ENCODE measurements at regions not wholly inside any gene's neighbourhood (a gene's known extent, or its start where the extent isn't known, plus 50 kb on each side); places are given as distances from the start of the nearest gene placed in this dataset.

DNA sequence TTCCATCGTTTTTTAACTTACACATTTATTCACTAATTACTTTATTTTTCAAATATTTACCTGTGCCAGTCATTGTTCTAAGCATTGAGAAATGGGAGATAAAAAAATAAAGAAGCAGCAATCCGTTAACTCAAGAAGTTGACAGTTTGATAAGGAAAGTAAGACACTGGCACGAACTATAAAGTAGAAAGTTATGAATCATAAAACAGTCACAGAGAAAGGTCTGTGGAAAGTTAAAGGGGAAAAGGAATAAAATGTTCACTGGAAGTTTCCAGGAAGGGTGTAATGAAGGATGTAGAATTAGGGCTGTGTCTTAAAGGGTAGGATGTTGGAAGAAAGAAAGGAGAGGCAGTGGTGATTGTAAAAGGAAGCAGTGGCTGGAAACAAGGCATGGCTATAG is 118.9 kb downstream of the RDH14 start:
- no peaks in the 10 kb centered on the region for H3K9me3 Mint-ChIP-seq

DNA sequence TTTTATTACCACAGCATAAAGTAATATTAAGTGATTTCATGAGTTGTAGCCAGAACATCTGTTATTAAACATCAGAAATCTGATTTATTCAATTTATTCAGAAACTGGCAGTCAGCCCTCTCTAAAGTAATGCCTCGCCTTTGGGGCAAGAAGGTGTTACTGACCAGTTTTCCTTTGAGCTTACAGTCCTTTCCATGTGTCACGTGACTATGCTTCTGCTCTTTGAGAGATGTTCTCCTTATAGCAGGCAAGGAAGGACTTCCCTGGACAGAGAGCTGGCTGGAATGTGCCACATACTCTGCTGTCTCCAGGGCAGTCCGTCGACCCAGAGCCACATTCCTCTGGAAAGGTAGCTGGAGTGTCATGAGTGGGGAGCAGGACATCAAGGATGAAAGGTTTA is 119.7 kb downstream of the RDH14 start:
- no peak overlapping the region for H3K4me3 Mint-ChIP-seq
- H3K36me3 Mint-ChIP-seq = no peaks in the 10 kb centered on the region
- H3K27me3 Mint-ChIP-seq = peaks cover 33% of the 10 kb centered on the region
- H3K9me3 Mint-ChIP-seq = no peaks in the 10 kb centered on the region
- no peak for ATAC-seq
- H3K4me1 Mint-ChIP-seq = no peaks in the 10 kb centered on the region
- no peak overlapping the region for H3K27ac Mint-ChIP-seq

More for the DNA sequence above, 118.9 kb downstream of the RDH14 start:
- H3K36me3 Mint-ChIP-seq = no peaks in the 10 kb centered on the region
- no peaks in the 10 kb centered on the region for H3K4me1 Mint-ChIP-seq
- no peak for ATAC-seq
- peaks cover 33% of the 10 kb centered on the region for H3K27me3 Mint-ChIP-seq
- no peak overlapping the region for H3K4me3 Mint-ChIP-seq
- no peak overlapping the region for H3K27ac Mint-ChIP-seq

- H3K36me3 Mint-ChIP-seq = no peaks in the 10 kb centered on the region
Observed at GRCh38 chr2:18440141-18440661, 120.3 kb downstream of the RDH14 start.

DNA sequence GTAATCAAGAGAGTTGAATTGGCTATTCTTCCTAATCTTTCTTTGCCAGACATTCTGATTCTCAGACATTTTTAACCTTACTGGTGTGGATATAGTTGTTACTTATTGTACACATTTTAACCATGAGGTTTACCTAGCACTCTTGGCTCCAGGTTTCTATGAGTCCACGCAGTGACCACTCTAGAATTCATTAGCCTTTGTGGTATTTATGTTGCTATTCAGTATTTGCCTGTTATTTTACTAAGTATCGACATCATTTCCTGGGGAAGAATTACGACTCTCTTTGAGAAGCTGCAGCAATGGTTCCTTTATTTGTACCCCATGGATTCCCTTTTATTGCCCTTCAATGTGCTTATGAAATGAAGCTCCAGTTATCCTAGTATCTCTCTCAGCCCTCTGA is 120.7 kb downstream of the RDH14 start:
- Mint-ChIP-seq H3K36me3 (no peaks in the 10 kb centered on the region), H3K27ac (no peak overlapping the region), H3K4me1 (no peaks in the 10 kb centered on the region), H3K9me3 (no peaks in the 10 kb centered on the region), H3K4me3 (no peak overlapping the region), H3K27me3 (peaks cover 33% of the 10 kb centered on the region)
- no peak for ATAC-seq

More at GRCh38 chr2:18440141-18440661, 120.3 kb downstream of the RDH14 start:
- ATAC-seq = no peak
- Mint-ChIP-seq H3K27me3 (peaks cover 33% of the 10 kb centered on the region), H3K4me1 (no peaks in the 10 kb centered on the region), H3K27ac (no peak overlapping the region), H3K9me3 (no peaks in the 10 kb centered on the region), H3K4me3 (no peak overlapping the region)

DNA sequence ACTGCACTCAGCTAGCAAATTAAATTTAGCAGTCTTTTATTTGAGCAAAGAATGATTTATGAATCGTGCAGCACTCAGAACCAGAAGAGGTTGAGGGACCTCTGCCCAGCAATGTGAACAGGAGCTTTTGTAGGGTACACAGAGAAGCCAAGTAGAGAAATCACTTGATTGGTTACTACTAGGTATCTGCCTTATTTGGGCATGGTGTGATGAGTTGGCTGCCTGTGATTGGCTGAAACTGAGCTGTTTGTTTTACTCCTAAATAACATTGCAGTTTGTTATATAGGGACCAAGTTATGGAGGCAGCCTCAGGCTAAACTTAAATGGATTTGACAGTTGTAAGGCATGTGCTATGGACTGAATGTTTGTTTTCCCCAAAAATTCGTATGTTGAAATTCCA is 122.5 kb downstream of the RDH14 start:
- no peak for ATAC-seq
- no peak overlapping the region for H3K4me3 Mint-ChIP-seq
- no peak overlapping the region for H3K27ac Mint-ChIP-seq
- H3K4me1 Mint-ChIP-seq = no peaks in the 10 kb centered on the region
- peaks cover 23% of the 10 kb centered on the region for H3K27me3 Mint-ChIP-seq
- H3K36me3 Mint-ChIP-seq = no peaks in the 10 kb centered on the region
- no peaks in the 10 kb centered on the region for H3K9me3 Mint-ChIP-seq

DNA sequence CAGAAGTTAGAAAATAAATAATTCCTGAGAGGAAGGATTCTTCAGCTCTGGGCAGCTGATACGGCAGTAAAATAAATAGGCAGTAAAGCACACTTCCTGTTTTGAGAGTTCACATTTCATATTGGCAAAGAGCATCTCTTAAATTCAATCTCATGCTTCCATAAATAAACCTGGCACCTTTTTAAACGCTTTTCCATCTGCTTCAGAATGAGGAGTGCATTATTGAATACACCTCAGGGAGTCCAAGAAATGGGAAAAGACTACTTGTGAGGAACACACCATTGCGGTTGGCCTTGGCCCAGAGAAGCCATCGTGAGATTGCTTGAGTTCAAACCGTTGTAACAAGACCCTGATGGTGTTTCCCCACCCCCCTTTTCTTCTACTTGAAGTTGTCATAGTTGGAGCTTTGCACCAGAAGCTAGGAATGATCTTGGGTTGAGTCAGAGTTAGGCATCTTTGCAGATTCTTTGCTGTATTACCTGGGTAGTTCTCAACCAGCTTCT is 123.9 kb downstream of the RDH14 start:
- Mint-ChIP-seq H3K27me3 (peaks cover 11% of the 10 kb centered on the region), H3K4me3 (no peak overlapping the region), H3K4me1 (no peaks in the 10 kb centered on the region), H3K36me3 (no peaks in the 10 kb centered on the region), H3K9me3 (no peaks in the 10 kb centered on the region), H3K27ac (no peak overlapping the region)
- no peak for ATAC-seq

DNA sequence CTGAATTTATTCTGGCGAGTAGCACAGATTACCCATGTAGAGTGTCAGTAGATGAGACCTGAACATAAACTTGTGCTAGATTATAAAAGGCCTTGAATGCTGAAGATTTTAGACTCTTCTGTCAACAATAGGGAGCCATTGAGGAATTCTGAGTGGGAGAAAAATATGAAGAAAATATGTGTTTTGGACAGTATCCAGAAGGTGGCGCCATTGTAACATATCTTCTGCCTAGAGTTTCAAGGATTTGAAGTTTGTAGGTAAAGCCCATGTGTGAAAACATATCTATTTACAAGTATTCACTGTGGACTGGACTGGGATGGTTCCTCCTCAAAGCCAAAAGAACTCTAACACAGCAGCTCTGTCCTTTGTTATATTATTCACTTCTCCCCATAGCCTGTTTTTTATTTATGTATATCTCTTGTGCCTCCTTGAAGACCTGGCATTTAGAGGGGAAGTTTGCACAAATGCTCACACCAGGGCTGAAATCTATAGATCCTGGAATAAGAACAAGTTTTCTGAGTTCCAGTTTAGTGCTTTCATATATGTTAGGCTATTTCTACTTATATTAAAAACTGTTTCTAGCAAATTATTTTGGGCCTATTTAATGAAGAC is 124.9 kb downstream of the RDH14 start:
- no peaks in the 10 kb centered on the region for H3K36me3 Mint-ChIP-seq
- H3K4me1 Mint-ChIP-seq = no peaks in the 10 kb centered on the region
- peaks cover under 1% of the 10 kb centered on the region for H3K27me3 Mint-ChIP-seq
- H3K4me3 Mint-ChIP-seq = no peak overlapping the region
- ATAC-seq = no peak
- no peaks in the 10 kb centered on the region for H3K9me3 Mint-ChIP-seq
- no peak overlapping the region for H3K27ac Mint-ChIP-seq

DNA sequence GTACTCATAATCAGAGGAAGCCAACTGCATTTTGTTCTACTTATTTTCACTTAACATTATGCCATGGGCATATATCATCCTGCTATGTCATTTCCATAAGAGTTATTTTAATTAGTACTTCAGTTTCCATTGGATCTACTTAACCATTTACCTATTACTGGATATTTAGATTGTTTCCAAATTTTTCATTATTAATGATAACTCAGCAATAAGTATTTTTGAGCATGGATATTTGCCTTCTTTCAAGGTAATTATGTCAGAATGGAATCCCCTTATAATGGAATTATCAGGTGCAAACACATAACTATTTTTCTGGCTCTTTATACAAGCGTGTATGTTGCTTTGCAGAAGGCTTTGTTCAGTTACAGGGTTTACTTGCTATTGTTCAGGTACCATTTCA is 126.6 kb downstream of the RDH14 start:
- Mint-ChIP-seq H3K27me3 (no peaks in the 10 kb centered on the region), H3K27ac (no peak overlapping the region), H3K4me3 (no peak overlapping the region), H3K36me3 (no peaks in the 10 kb centered on the region), H3K4me1 (no peaks in the 10 kb centered on the region), H3K9me3 (no peaks in the 10 kb centered on the region)
- ATAC-seq = no peak

DNA sequence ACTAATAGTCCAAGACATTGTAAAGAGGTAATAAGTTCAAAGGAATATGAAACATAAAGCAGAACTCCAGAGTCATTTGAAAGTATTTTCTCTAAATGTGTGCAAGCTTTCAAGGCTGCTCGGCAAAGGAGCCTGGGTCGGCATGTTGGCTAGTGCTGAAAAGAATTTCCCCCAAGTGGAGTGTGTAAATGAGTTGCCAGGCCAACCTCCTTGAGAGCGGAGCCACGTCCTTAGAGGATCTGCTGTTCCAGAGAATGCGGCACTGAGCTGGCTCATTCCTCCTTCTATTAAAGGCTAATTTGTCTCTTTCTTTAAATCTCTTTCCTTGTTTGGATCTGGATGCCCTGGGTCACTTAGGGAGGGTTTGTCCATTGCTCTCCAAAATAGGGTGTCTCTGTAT is 127.5 kb downstream of the RDH14 start:
- Mint-ChIP-seq H3K4me3 (no peak overlapping the region), H3K9me3 (no peaks in the 10 kb centered on the region), H3K36me3 (no peaks in the 10 kb centered on the region), H3K27ac (no peak overlapping the region), H3K27me3 (no peaks in the 10 kb centered on the region), H3K4me1 (no peaks in the 10 kb centered on the region)
- no peak for ATAC-seq

- H3K4me3 Mint-ChIP-seq = no peak overlapping the region
- H3K9me3 Mint-ChIP-seq = no peaks in the 10 kb centered on the region
- no peaks in the 10 kb centered on the region for H3K27me3 Mint-ChIP-seq
- no peak overlapping the region for H3K27ac Mint-ChIP-seq
- no peaks in the 10 kb centered on the region for H3K36me3 Mint-ChIP-seq
- no peaks in the 10 kb centered on the region for H3K4me1 Mint-ChIP-seq
- no peak for ATAC-seq
Observed at GRCh38 chr2:18430996-18431748, 129.3 kb downstream of the RDH14 start.

- Mint-ChIP-seq H3K27ac (no peak overlapping the region), H3K4me1 (no peaks in the 10 kb centered on the region), H3K36me3 (no peaks in the 10 kb centered on the region), H3K9me3 (no peaks in the 10 kb centered on the region), H3K27me3 (no peaks in the 10 kb centered on the region), H3K4me3 (no peak overlapping the region)
- ATAC-seq = no peak
Observed at GRCh38 chr2:18428516-18428915, 131.9 kb downstream of the RDH14 start.

DNA sequence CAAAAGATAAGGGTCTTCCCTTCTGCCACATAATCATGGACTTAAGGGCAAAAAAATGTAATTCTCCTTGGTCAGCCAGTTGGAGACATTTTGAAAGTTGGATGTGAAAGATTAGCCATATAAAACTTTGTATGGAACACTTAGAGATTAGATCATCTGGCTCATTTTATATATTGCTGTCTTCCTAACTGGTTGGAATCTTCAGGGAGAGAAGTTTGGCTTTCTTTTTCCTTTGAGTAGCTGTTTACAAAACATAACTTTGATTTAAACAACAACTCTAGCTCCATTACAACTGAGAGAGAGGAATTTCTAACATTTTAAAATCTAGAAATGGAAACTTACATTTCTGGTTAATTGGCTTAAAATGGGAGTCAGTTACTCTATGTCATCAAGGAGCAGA is 132.7 kb downstream of the RDH14 start:
- ATAC-seq = no peak
- H3K36me3 Mint-ChIP-seq = no peaks in the 10 kb centered on the region
- no peaks in the 10 kb centered on the region for H3K4me1 Mint-ChIP-seq
- H3K9me3 Mint-ChIP-seq = no peaks in the 10 kb centered on the region
- no peak overlapping the region for H3K27ac Mint-ChIP-seq
- no peaks in the 10 kb centered on the region for H3K27me3 Mint-ChIP-seq
- no peak overlapping the region for H3K4me3 Mint-ChIP-seq

GRCh38 chr2:18426174-18426573 is 134.3 kb downstream of the RDH14 start:
- H3K4me1 Mint-ChIP-seq = no peaks in the 10 kb centered on the region
- H3K27me3 Mint-ChIP-seq = no peaks in the 10 kb centered on the region
- ATAC-seq = no peak
- no peaks in the 10 kb centered on the region for H3K9me3 Mint-ChIP-seq
- H3K27ac Mint-ChIP-seq = no peak overlapping the region
- H3K36me3 Mint-ChIP-seq = no peaks in the 10 kb centered on the region
- no peak overlapping the region for H3K4me3 Mint-ChIP-seq

DNA sequence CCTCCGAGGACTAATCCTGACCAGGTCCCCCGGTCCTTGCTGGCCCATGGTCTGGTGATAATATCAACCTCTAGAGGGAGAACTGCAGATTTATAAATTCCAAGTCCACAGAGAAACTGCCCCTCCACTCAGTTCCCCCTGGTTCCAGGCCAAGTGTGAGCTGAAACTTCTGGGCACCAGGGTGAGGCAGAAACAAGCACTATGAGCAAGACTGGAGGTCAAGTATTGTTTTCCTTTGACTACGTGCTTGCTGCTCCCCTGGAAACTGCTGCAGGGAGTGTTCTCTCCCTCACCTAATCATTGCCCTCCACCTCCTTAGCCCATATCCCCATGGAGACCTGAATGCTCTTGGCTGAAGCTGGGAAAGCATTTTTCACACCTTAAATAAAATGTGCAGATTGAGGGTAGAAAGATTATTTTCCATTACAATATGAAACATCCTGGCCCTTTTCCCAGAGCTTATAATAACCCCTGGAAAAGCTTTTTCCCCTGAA is 135.2 kb downstream of the RDH14 start:
- H3K27me3 Mint-ChIP-seq = no peaks in the 10 kb centered on the region
- ATAC-seq = no peak
- H3K4me3 Mint-ChIP-seq = no peak overlapping the region
- no peak overlapping the region for H3K27ac Mint-ChIP-seq
- no peaks in the 10 kb centered on the region for H3K36me3 Mint-ChIP-seq
- no peaks in the 10 kb centered on the region for H3K9me3 Mint-ChIP-seq
- no peaks in the 10 kb centered on the region for H3K4me1 Mint-ChIP-seq

DNA sequence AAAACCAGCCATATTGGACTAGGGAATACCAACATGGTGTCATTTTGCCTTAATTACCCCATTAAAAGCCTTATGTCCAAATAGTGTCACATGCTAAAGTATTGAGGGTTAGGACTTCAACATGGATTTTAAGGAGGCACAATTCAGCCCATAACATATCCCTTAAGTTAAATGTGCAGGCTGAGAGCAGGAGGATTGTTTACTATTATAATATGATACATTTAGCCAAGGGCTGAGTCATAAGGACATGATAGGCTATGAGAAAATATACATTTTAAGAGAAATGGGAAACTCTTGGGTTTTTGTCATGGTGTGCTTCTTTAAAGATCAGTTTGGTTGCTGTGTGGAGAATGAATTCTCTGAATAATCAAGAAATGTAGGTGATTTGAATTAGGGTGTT is 136.8 kb downstream of the RDH14 start:
- no peaks in the 10 kb centered on the region for H3K36me3 Mint-ChIP-seq

More for the DNA sequence above, 136.8 kb downstream of the RDH14 start:
- H3K4me1 Mint-ChIP-seq = no peaks in the 10 kb centered on the region
- H3K9me3 Mint-ChIP-seq = no peaks in the 10 kb centered on the region
- H3K27ac Mint-ChIP-seq = no peak overlapping the region
- H3K4me3 Mint-ChIP-seq = no peak overlapping the region
- no peaks in the 10 kb centered on the region for H3K27me3 Mint-ChIP-seq
- no peak for ATAC-seq
